ACC112 (cell line): ENCODE measurements at regions not wholly inside any gene's neighbourhood (a gene's known extent, or its start where the extent isn't known, plus 50 kb on each side); places are given as distances from the start of the nearest gene placed in this dataset.

Experiments
- H2AFZ ChIP-seq: fragments of 200-600 bp; sonication (generic); one replicate; pipeline ENCODE4 v1.6.0; 2017; ENCODE audit warnings: antibody characterized with exemption, low read length; ENCODE audit not compliant: unreplicated experiment
- H3K27ac ChIP-seq: fragments of 200-600 bp; sonication (generic); 2 replicates; pipeline ENCODE4 v1.5.1; 2014; ENCODE audit warnings: low read depth, mild to moderate bottlenecking, antibody characterized with exemption, low read length, moderate library complexity
- H3K27me3 ChIP-seq: fragments of 200-600 bp; sonication (generic); 2 replicates; pipeline ENCODE4 v1.6.1; 2014; ENCODE audit warnings: mild to moderate bottlenecking, antibody characterized with exemption, low read length, moderate library complexity, mixed read lengths; ENCODE audit not compliant: insufficient read depth
- H3K36me3 ChIP-seq: fragments of 200-600 bp; sonication (generic); 2 replicates; pipeline ENCODE4 v1.6.1; 2016; ENCODE audit warnings: mild to moderate bottlenecking, antibody characterized with exemption, low read length, moderate library complexity, mixed read lengths; ENCODE audit not compliant: insufficient read depth
- H3K4me1 ChIP-seq: fragments of 200-600 bp; sonication (generic); one replicate; pipeline ENCODE4 v1.6.1; 2016; ENCODE audit warnings: low read length, mixed read lengths; ENCODE audit not compliant: insufficient read depth, unreplicated experiment, control insufficient read depth
- H3K4me3 ChIP-seq: fragments of 200-600 bp; sonication (generic); 2 replicates; pipeline ENCODE4 v1.5.1; 2014; ENCODE audit warnings: mild to moderate bottlenecking, low read depth, low read length
- H3K79me2 ChIP-seq: fragments of 200-600 bp; sonication (generic); one replicate; pipeline ENCODE4 v1.6.0; 2016; ENCODE audit warnings: low read length; ENCODE audit not compliant: control insufficient read depth, unreplicated experiment, insufficient read depth

GRCh38 chr2:221705185-221705877 lies 133.2 kb upstream of the EPHA4 start:
- no peaks in the 10 kb centered on the region for H3K79me2 ChIP-seq
- no peaks in the 10 kb centered on the region for H3K36me3 ChIP-seq
- no peaks in the 10 kb centered on the region for H3K27me3 ChIP-seq
- no peaks in the 10 kb centered on the region for H3K4me1 ChIP-seq
- no peak overlapping the region for H3K27ac ChIP-seq
- H3K4me3 ChIP-seq: no peak overlapping the region
- H2AFZ ChIP-seq: no peak overlapping the region

- Histone ChIP-seq H3K36me3 (no peaks in the 10 kb centered on the region), H2AFZ (no peak overlapping the region)
These were observed 132.3 kb upstream of the EPHA4 start for GRCh38 chr2:221704442-221704841.

GRCh38 chr2:221693365-221693764 lies 121.3 kb upstream of the EPHA4 start:
- no peaks in the 10 kb centered on the region for H3K27me3 ChIP-seq
- H3K4me1 ChIP-seq: no peaks in the 10 kb centered on the region
- H3K27ac ChIP-seq: no peak overlapping the region
- no peak overlapping the region for H2AFZ ChIP-seq
- no peak overlapping the region for H3K4me3 ChIP-seq
- no peaks in the 10 kb centered on the region for H3K36me3 ChIP-seq
- no peaks in the 10 kb centered on the region for H3K79me2 ChIP-seq

More at GRCh38 chr2:221704442-221704841, 132.3 kb upstream of the EPHA4 start:
- Histone ChIP-seq H3K4me3 (no peak overlapping the region), H3K27ac (no peak overlapping the region), H3K27me3 (no peaks in the 10 kb centered on the region), H3K79me2 (no peaks in the 10 kb centered on the region), H3K4me1 (no peaks in the 10 kb centered on the region)

- Histone ChIP-seq H3K4me1 (no peaks in the 10 kb centered on the region), H3K4me3 (no peak overlapping the region), H3K79me2 (no peaks in the 10 kb centered on the region), H3K27ac (no peak overlapping the region), H2AFZ (no peak overlapping the region), H3K27me3 (no peaks in the 10 kb centered on the region), H3K36me3 (no peaks in the 10 kb centered on the region)
These were observed 119.5 kb upstream of the EPHA4 start for GRCh38 chr2:221691571-221691970.

- Histone ChIP-seq H3K4me3 (no peak overlapping the region), H3K27ac (no peak overlapping the region), H3K79me2 (no peaks in the 10 kb centered on the region), H2AFZ (no peak overlapping the region), H3K36me3 (no peaks in the 10 kb centered on the region), H3K27me3 (no peaks in the 10 kb centered on the region), H3K4me1 (no peaks in the 10 kb centered on the region)
These were observed 117.0 kb upstream of the EPHA4 start for GRCh38 chr2:221689140-221689539.

GRCh38 chr2:221680548-221680947 lies 108.4 kb upstream of the EPHA4 start:
- Histone ChIP-seq H3K4me1 (no peaks in the 10 kb centered on the region), H3K4me3 (no peak overlapping the region), H3K27ac (no peak overlapping the region), H2AFZ (no peak overlapping the region), H3K79me2 (no peaks in the 10 kb centered on the region), H3K27me3 (no peaks in the 10 kb centered on the region), H3K36me3 (no peaks in the 10 kb centered on the region)

GRCh38 chr2:221677688-221678087 lies 105.6 kb upstream of the EPHA4 start:
- H3K79me2 ChIP-seq: no peaks in the 10 kb centered on the region
- no peaks in the 10 kb centered on the region for H3K4me1 ChIP-seq
- no peak overlapping the region for H3K27ac ChIP-seq
- H3K4me3 ChIP-seq: no peak overlapping the region
- H2AFZ ChIP-seq: no peak overlapping the region
- no peaks in the 10 kb centered on the region for H3K27me3 ChIP-seq
- H3K36me3 ChIP-seq: no peaks in the 10 kb centered on the region

GRCh38 chr2:221676566-221677172 lies 104.6 kb upstream of the EPHA4 start:
- Histone ChIP-seq H3K4me3 (no peak overlapping the region), H3K27ac (no peak overlapping the region), H3K79me2 (no peaks in the 10 kb centered on the region), H3K27me3 (no peaks in the 10 kb centered on the region), H3K36me3 (no peaks in the 10 kb centered on the region), H2AFZ (no peak overlapping the region), H3K4me1 (no peaks in the 10 kb centered on the region)

GRCh38 chr2:221675201-221675908 lies 103.3 kb upstream of the EPHA4 start:
- H3K79me2 ChIP-seq: no peaks in the 10 kb centered on the region
- H3K27me3 ChIP-seq: no peaks in the 10 kb centered on the region
- peaks cover 4% of the 10 kb centered on the region for H3K4me1 ChIP-seq
- no peak overlapping the region for H3K27ac ChIP-seq
- H3K36me3 ChIP-seq: no peaks in the 10 kb centered on the region
- no peak overlapping the region for H3K4me3 ChIP-seq
- no peak overlapping the region for H2AFZ ChIP-seq

GRCh38 chr2:221674446-221674845 lies 102.3 kb upstream of the EPHA4 start:
- Histone ChIP-seq H3K27me3 (no peaks in the 10 kb centered on the region), H3K4me3 (no peak overlapping the region), H2AFZ (no peak overlapping the region), H3K36me3 (no peaks in the 10 kb centered on the region), H3K27ac (no peak overlapping the region), H3K4me1 (peaks cover 4% of the 10 kb centered on the region), H3K79me2 (no peaks in the 10 kb centered on the region)

- Histone ChIP-seq H3K4me3 (no peak overlapping the region), H3K36me3 (no peaks in the 10 kb centered on the region), H3K79me2 (no peaks in the 10 kb centered on the region), H2AFZ (no peak overlapping the region), H3K27ac (no peak overlapping the region), H3K27me3 (no peaks in the 10 kb centered on the region), H3K4me1 (peaks cover 4% of the 10 kb centered on the region)
These were observed 101.1 kb upstream of the EPHA4 start for GRCh38 chr2:221673248-221673647.
